Myocyte (in vitro differentiated cells): ENCODE measurements at regions not wholly inside any gene's neighbourhood (a gene's known extent, or its start where the extent isn't known, plus 50 kb on each side); places are given as distances from the start of the nearest gene placed in this dataset.
A peak's percentile ranks its signal among the peaks of the same experiment; 100 is the strongest.

Experiments
- DNase-seq: peaks from one replicate; pipeline ENCODE4 v3.0.0-alpha.2; 2012; ENCODE audit warnings: low read depth

DNA sequence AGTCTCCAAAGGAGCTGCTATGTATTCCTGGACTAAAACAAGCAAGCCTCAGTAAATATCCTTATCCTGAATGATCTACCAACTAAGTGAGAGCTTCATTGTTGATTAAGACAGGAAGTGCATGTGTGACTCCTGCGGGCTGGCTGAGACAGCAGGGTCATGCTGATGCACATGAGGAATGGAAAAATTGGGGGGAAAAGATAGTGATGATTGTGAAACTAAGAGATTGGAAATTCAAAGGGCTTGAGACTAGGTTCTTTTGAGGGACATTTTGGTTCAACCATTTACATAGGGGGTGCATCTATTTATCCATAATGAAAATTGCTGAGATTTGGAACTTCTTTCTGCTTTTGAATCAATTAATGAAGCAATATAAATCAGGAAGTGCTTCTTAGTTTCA lies 61.1 kb upstream of the C1QTNF7 start:
- no peak for DNase-seq

DNA sequence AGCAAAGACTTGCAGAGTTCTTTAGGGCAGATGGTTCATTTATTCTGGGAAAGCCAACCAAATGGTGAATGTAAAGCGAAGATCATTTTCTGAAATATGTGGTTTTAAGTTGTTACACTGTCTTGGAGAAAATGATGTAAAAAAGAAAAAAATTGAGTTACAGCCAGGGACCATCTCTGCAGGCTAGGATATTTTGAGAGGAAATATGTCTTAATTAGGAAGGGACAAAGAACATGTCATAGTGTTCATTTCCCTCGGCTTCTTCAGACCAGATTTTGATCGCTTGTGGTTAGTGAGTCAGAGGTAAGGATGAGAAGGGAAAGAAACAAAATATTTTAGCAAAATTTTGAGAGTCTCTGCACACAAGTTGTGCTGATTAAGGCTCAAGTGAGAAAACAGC lies 59.0 kb upstream of the C1QTNF7 start:
- peak; percentile 66 for DNase-seq

GRCh38 chr4:15370296-15370695 lies 57.5 kb upstream of the C1QTNF7 start:
- DNase-seq = no peak

DNA sequence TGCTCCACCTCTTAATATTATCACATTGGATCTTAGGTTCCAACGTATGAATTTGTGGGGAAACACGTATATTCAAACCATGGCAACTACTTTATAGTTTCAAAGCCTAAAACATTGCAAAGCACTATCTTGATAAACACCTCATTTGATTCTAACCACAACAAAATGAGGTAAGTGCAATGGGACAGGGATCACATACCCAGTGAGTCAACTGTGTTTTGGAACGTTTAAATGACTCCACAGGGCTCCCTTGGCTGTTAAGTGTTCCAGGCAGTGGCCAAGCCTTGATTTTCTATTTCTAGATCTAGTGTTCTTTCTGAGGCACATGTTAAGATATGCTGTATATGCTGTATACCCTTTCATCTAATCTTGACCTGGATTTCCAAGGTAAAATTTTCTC lies 54.5 kb upstream of the C1QTNF7 start:
- DNase-seq = peak; percentile 23

DNA sequence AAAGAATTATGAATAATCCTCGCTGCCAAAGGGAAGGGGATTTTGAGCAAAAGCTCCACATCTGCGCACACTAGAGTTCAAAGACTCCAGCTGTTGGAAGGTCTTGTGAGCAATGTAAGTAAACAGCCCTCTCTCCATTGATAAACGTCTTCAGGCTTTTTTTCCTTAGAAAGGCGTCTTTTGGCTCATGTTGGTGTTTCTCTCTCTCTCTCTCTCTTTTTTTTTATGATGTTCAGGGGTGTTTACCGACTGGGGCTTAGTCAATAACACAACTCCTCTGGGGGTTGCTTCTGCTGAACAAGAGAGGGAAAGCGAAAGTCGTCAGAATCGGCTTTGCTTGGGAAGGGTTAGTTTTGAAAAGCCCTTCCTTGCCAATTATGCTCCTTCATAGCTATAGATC lies 53.2 kb upstream of the C1QTNF7 start:
- no peak for DNase-seq

- no peak for DNase-seq
Measured at GRCh38 chr4:15375667-15376066, 52.2 kb upstream of the C1QTNF7 start.

DNA sequence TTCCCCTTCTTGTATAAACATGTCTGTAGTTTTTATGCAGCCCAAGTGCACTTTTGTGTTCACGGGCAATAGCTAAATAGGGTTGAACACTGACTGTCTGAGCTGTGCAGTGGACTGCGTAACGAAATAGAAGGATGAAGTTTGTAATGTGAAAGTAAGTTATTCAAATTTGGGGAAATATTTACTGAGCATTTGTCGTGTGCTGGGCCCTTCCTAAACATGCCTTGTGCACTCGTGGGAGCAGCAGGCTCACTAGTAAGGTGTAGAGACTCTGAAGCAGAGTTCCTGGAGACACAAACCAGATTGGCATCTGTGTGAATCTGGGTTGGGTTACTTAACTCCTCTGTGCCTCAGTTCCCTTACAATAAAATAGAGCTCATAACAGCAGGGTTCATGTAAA lies 51.7 kb upstream of the C1QTNF7 start:
- no peak for DNase-seq

DNA sequence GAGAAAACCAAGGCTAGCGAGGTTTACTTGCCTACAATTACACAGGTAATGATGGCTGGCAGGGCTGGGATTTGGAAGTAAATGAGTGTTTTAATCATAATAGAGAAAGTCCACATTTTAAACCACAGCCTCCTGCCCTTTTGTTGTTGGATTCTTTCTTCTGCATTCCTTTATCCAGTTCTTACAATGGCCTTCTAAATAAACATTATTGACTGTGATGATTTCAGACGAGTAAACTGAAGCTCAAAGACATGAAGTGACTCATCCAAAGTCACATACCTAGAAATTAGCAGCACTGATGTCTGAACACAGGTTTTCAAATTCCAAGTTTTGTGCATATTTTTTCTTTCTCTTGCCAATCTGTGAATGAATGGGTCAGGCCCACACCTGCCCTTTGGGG lies 51.2 kb upstream of the C1QTNF7 start:
- DNase-seq = no peak
